D341Med (cell line): ENCODE measurements at regions not wholly inside any gene's neighbourhood (a gene's known extent, or its start where the extent isn't known, plus 50 kb on each side); places are given as distances from the start of the nearest gene placed in this dataset.

ENCODE experiments used
- DNase-seq: peaks from one replicate; pipeline ENCODE4 v3.0.0; 2012; ENCODE audit warnings: low spot score

GRCh38 chr4:187238646-187239045 is 515.0 kb upstream of the FAT1 start:
- no peak for DNase-seq

- DNase-seq: no peak
Measured at GRCh38 chr4:187251896-187252295, 528.2 kb upstream of the FAT1 start.

DNA sequence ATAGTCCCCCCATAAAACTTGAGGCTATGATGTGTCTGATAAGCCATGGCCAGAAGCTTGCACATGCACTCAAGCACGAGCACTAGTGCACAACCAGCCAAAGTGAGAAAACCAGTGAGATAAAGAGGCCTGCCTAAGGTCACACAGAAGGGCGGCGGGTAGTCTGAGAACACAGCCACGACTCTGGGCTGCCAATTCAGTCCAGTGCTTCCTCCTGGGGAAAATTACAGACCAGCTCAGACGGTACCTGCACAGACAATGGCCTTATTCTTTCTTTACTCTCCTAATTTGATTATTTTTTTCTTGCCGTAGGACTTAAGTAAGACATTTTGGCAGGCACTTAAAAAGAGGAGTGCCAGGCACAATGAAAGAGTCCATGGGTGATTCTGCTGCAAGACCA is 533.2 kb upstream of the FAT1 start:
- DNase-seq: no peak

- DNase-seq: no peak
Measured at GRCh38 chr4:187258651-187259401, 535.2 kb upstream of the FAT1 start.

DNA sequence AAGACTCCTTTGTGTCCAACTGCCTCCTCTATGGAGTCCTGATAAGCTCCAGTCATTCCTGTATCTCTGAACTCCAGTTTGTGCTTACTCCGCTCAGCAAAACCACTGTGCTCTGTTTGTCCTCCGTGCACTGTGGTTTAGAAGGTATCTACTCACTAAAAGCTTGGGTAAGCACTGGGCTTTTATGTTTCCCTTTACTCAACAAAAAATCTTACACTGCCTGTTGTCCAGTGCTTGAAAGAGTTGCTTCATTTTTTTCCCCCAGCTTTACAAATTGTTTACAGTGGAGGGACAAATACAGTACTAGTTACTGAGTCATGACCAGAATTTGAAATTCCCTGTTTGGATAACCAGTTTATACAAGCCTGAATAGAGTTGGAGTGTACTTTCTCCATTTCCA is 545.3 kb upstream of the FAT1 start:
- DNase-seq: no peak

DNA sequence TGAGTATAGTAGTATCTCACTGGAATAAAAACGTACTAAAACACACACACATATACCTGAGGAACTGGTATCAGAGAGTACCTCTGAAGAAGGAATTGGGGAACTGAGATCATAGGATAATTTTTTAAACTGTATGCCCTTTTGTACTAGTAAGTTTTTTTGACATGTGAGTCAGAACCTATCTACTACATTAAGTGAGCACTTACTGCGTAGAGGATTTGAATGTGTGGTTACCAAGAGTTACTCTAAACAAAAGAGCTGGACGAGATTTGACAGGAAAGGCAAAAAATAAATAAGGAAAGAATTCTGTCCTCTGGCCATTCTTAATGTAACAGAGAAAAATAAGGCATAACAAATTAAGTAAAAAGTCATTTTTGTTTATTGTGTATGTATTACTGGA is 546.5 kb upstream of the FAT1 start:
- DNase-seq: no peak

GRCh38 chr4:187271848-187272247 is 548.2 kb upstream of the FAT1 start:
- DNase-seq: no peak

DNA sequence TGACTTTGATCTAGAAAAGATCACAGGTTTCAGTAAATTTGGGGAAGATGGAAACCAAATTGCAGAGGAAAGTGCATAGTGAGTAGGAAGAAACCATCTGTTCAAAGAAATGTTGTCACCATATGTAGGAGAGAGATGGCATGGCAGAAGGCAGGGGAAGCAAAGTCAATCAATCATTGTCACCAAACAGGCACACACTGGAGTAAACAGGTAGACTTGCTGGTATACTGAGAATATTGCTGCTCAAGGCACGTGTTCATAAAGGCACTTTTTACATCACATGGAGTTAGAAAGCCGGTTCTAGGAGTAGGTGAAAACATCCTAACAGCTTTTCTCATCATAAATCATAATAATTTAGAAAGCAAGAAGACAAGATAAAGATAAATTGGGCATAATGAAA is 550.5 kb upstream of the FAT1 start:
- no peak for DNase-seq

DNA sequence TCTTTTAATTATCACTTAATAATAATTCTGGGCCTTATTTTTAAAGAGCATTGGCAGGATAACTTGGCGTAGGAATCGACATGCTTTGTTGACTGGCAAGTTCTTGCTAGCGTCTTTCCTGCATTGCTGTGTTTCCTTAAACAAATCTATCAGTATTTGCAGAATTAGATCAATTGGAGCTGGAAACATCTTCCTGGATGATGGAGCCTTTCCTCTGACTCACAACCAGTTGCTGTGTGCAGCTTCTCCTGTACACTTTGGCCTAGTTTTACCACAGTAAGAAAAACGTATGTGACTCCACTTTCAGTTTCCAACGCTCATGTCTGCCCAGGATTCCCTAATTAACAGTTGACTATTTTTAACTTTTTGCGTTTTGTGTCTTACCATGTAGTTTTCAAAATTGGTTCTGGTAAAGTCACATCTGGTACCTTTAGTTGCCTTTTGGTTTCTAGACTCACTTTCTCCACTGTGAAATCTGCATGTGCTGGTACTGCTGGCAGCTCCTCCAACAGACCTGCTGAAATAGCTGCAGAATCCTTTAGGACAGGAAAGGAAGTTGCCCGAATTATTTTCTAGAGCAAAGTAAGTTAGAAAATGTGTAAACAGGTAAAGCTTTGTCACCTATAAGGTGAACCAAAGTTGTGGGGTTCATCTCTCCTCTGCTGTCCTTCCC is 553.2 kb upstream of the FAT1 start:
- no peak for DNase-seq

- no peak for DNase-seq
Measured at GRCh38 chr4:187283201-187283955, 559.7 kb upstream of the FAT1 start.

GRCh38 chr4:187286525-187286924 is 562.9 kb upstream of the FAT1 start:
- no peak for DNase-seq

GRCh38 chr4:187289371-187289770 is 565.7 kb upstream of the FAT1 start:
- DNase-seq: no peak

DNA sequence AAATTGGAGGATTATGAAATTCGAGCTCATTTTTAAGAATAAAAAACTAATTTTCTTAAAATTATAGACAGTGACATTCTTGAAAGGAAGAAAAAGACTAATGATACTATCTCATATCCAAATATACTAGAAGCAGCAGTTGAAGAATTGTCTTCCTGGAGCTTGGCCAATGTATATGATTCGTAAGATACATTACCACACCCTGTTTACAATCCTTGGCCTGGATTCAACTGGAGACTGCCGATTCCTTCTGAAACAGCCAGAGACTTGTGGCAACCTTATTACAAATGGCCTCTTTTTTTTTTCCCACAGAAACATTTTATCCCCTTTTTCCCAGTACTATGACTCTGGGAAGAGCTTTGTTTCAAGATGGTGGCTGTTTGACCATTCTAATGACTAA is 571.2 kb upstream of the FAT1 start:
- DNase-seq: no peak

GRCh38 chr4:187301923-187302322 is 578.3 kb upstream of the FAT1 start:
- no peak for DNase-seq

GRCh38 chr4:187302457-187303150 is 578.9 kb upstream of the FAT1 start:
- DNase-seq: no peak

DNA sequence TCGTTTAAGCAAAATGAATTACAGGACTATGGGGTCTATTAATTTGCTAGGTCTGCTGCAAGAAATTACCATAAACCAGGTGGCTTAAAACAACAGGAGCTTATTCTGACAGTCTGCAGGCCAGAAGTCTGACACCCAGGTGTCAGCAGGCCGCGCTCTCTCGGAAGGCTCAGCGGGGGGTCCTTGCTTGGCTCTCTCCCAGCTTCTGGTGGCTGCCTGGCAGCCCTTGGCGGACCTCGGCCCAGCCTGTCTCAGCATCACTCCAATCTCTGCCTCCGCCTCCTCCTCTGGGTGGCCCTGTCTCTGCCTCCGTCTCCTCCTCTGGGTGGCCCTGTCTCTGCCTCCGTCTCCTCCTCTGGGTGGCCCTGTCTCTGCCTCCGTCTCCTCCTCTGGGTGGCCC is 580.5 kb upstream of the FAT1 start:
- DNase-seq: no peak

DNA sequence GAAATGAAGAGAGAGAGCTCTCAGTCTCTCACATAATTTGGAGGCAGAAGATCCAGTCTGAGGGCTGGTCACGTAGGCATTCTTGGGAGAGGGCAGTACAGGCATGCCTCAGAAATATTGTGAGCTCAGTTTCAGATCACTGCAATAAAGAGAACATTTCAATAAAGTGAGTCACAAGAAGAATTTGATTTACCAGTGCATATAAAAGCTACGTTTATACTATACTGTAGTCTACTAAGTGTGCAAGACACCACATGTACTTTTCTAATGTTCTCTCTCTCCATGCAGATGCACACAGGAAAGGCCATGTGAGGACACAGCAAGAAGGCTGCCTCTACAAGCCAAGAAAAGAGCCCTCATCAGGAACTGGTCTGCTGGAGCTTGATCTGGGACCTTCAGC is 583.5 kb upstream of the FAT1 start:
- DNase-seq: no peak

DNA sequence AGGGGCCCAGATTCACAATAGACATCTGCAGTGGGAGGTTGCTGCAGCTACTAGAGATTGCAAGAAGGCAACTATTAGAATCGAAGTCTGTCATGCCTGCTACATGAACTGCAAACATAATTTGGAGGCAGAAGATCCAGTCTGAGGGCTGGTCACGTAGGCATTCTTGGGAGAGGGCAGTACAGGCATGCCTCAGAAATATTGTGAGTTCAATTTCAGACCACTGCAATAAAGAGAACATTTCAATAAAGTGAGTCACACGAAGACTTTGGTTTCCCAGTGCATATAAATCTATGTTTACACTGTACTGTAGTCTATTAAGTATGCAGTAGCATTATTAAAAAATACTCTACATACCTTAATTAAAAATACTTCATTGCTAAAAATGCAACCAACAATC is 585.8 kb upstream of the FAT1 start:
- DNase-seq: no peak

DNA sequence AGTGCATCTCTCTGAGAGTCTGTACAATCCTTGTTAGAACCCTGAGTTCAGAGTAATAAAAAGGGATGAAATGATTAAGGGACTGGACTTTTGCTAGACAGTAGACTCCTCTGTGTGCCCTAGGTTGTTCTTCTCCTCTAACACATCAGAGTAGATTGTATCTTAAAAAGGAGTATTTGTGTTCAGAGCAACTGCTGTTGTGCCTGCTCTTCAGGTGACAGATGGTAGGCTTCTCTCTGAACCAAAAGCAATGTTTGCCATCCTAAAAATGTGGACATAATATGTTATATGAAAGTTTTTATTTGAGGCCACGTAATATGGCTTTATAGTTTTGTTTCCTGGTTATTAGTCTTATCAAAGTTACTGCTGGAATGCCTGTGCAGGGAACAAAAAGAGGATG is 588.6 kb upstream of the FAT1 start:
- no peak for DNase-seq

- DNase-seq: no peak
Measured at GRCh38 chr4:187317799-187318198, 594.1 kb upstream of the FAT1 start.

DNA sequence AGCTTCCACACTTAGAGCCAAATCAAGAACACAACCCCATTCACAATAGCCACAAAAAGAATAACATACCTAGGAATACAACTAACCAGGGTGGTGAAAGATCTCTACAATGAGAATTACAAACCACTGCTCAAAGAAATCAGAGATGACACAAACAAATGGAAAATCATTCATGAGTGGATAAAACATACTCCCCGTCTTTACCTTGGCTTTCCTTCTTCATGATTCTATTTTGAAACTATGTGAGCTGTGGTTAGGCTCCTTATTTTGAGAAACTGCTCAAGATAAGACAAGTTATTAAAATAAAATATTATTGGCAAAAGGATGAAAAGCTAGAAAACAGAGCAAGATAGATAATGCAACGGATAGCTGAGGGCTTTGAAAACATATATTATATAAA is 598.1 kb upstream of the FAT1 start:
- no peak for DNase-seq

DNA sequence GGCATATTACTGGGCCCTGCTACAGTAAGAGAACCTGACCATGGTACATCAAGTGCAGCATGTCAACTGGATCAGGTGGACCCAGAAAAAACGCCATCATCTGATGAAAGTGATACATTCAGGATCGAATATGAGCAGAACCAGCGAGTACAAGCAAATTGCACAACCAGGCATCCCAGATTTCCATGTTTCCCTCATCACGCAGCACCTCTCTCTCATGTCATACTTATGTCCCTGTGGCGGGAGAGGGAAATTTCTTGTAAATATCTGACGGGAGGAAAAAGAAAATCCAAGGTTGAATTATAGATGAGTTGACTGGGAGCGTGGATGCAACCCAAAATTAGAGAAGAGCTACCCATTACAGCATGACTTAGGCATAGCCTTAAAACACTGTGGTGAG is 608.5 kb upstream of the FAT1 start:
- no peak for DNase-seq

GRCh38 chr4:187333151-187333550 is 609.5 kb upstream of the FAT1 start:
- no peak for DNase-seq
